HCT116 (cell line): ENCODE measurements at regions not wholly inside any gene's neighbourhood (a gene's known extent, or its start where the extent isn't known, plus 50 kb on each side); places are given as distances from the start of the nearest gene placed in this dataset.

Source experiments
- CEBPB ChIP-seq: IDR thresholded peaks from 2 replicates; pipeline ENCODE4 v1.6.1; 2012; ENCODE audit warnings: low read depth
- ELF1 ChIP-seq: IDR thresholded peaks from 2 replicates; pipeline ENCODE4 v1.6.1; 2012; ENCODE audit warnings: low read depth, borderline replicate concordance
- EZH2 ChIP-seq: fragments of 200-600 bp; sonication (generic); IDR thresholded peaks from 2 replicates; pipeline ENCODE4 v1.6.1; 2017; ENCODE audit warnings: antibody characterized with exemption, mixed run types
- POLR2A ChIP-seq: IDR thresholded peaks from 2 replicates; pipeline ENCODE4 v1.7.0; 2011; ENCODE audit warnings: borderline replicate concordance; ENCODE audit not compliant: insufficient read depth, insufficient read length; ENCODE audit errors: extremely low read depth
- POLR2AphosphoS5 ChIP-seq: IDR thresholded peaks from 2 replicates; pipeline ENCODE4 v1.6.1; 2011; ENCODE audit warnings: mild to moderate bottlenecking, low read depth, low read length, moderate library complexity
- RAD21 ChIP-seq: IDR thresholded peaks from 2 replicates; pipeline ENCODE4 v1.6.1; 2012; ENCODE audit warnings: low read depth, mild to moderate bottlenecking
- REST ChIP-seq: IDR thresholded peaks from 2 replicates; pipeline ENCODE4 v1.6.1; 2012; ENCODE audit warnings: low read depth
- ZFX ChIP-seq: fragments of 450-650 bp; IDR thresholded peaks from 2 replicates; pipeline ENCODE4 v1.6.1; 2017
- ZNF274 ChIP-seq: fragments of 200-500 bp; sonication (Bioruptor generic); IDR thresholded peaks from 2 replicates; pipeline ENCODE4 v1.6.1; 2014; ENCODE audit warnings: mild to moderate bottlenecking, low read depth, low read length, inconsistent platforms
- TF ChIP-seq, protein P1 (sequence below), 3 experiments: fragments of 200-600 bp in 1 of 3; sonication (generic) in 1 of 3; IDR thresholded peaks in 2 of 3; conservative IDR thresholded peaks in 1 of 3; 2 replicates each; pipeline ENCODE4 v1.5.1; 2012 to 2017; ENCODE audit warnings: low read depth in 2 of 3, low read length in 2 of 3, antibody characterized with exemption in 1 of 3, borderline replicate concordance in 1 of 3, control low read depth in 1 of 3, mild to moderate bottlenecking in 1 of 3, mixed read lengths in 1 of 3, mixed run types in 1 of 3, moderate library complexity in 1 of 3; ENCODE audit not compliant: insufficient read depth in 1 of 3

DNA sequence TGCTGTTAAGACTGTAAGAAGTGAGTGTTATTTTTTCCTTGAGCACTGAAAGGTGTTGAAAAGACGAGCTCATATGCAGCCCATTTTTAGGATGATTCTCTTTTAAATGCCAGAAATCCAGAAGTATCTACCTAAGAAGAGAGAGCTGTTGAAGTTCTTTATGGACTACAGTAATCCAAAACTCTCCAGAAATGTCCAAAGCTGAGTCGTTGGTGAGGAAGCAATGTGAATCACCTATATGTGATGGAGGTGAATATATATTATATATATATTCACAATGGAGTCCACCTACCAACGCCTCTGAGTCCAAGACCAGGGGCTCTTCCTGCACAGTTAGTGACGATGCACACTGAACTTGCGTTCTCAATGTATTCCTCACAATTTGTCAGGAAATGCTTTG lies 252.7 kb upstream of the PITRM1 start:
- TF ChIP-seq RAD21 (no peak), CEBPB (no peak), POLR2A (no peak), POLR2AphosphoS5 (no peak), EZH2 (no peak), ZFX (no peak), REST (no peak), ELF1 (no peak), ZNF274 (no peak)
- TF ChIP-seq, protein P1, sequence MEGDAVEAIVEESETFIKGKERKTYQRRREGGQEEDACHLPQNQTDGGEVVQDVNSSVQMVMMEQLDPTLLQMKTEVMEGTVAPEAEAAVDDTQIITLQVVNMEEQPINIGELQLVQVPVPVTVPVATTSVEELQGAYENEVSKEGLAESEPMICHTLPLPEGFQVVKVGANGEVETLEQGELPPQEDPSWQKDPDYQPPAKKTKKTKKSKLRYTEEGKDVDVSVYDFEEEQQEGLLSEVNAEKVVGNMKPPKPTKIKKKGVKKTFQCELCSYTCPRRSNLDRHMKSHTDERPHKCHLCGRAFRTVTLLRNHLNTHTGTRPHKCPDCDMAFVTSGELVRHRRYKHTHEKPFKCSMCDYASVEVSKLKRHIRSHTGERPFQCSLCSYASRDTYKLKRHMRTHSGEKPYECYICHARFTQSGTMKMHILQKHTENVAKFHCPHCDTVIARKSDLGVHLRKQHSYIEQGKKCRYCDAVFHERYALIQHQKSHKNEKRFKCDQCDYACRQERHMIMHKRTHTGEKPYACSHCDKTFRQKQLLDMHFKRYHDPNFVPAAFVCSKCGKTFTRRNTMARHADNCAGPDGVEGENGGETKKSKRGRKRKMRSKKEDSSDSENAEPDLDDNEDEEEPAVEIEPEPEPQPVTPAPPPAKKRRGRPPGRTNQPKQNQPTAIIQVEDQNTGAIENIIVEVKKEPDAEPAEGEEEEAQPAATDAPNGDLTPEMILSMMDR (IDR thresholded peaks at IDR 0.05 in 2 of 3, conservative IDR thresholded peaks at IDR 0.05 in 1 of 3; ENCODE audit: borderline replicate concordance in 1 of 3, insufficient read depth in 1 of 3, low read depth in 2 of 3, low read length in 2 of 3): no peak
